SKM-1 (cell line): ENCODE measurements at regions not wholly inside any gene's neighbourhood (a gene's known extent, or its start where the extent isn't known, plus 50 kb on each side); places are given as distances from the start of the nearest gene placed in this dataset.
A peak's percentile ranks its signal among the peaks of the same experiment; 100 is the strongest.

Experiments
- DNase-seq: peaks from one replicate; lab custom pipeline; 2025; ENCODE audit not compliant: unreplicated experiment; lab: John Stamatoyannopoulos, UW

DNA sequence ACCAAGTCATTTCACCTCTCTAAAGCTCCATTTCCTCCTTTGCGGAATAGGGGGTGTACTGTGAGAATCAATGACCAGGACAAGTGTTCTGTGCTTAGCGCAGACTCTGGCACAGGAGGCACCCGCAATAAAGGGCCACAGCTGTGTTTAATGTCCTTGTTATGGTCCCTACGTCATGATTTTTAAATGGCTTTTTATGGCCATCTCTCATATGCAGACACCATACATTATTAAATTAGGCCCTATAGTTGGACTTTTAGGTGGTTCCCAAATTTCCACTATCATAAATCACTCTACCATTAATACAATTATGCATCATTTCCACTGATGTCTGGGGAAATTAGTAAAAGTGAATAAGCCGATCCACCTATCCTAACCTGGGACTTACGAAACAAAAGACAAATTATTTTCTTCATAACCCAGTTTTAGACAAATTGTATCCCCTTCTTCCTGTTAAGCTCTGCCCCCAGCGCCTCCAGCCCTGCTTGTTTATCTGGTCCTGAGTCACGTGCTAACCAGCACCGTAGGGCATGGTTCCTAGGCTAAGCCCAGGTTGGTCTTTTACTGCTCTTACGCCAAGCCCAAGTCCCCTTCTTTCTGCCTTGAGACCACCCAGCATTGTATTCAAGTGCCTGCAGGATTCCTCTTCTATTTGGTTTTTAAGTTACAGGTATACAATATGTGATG is 278.3 kb downstream of the SHQ1 start:
- no peak for DNase-seq

GRCh38 chr3:72568083-72568482 is 280.2 kb downstream of the SHQ1 start:
- DNase-seq, result no peak

DNA sequence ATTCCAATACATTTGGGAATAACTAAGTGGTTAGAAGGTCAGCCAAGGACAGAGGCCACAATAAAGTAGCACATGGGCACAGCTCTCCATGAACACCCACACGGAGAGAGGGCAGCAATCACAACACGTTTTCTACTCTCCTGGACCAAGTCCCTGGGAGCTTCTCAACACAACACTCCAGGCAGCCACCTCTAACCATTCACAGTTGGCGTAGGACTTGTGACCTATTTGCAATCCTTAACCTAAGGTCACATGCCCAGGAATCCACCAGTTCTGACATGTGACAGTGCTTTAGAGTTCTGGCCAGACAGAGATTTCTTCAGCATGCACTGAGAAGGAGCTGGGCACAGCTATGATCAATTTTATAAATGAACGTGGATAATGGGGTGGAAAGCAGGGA is 280.8 kb downstream of the SHQ1 start:
- no peak for DNase-seq

DNA sequence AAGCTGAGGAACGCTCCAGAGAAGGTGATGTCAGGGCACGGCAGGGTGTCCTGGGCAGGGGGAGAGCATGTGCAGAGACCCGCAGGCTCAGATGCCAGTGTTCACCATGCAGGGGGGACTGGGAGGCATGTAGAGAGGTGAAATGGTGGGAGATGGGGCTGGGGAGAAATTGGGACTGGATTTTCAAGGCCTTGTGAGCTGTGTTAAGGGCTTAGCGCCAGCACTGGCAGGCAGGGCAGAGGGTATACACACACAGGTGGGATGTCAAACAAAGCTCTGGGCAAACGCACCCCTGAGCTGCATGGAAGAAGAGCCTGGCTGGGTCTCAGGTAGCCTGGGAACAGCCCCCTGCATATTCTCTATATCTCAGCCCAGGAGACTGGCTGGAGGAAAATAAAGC is 282.7 kb downstream of the SHQ1 start:
- no peak for DNase-seq

- DNase-seq, result no peak
These were observed 284.4 kb downstream of the SHQ1 start for GRCh38 chr3:72563690-72564370.

GRCh38 chr3:72560846-72561675 is 287.2 kb downstream of the SHQ1 start:
- DNase-seq, result no peak

DNA sequence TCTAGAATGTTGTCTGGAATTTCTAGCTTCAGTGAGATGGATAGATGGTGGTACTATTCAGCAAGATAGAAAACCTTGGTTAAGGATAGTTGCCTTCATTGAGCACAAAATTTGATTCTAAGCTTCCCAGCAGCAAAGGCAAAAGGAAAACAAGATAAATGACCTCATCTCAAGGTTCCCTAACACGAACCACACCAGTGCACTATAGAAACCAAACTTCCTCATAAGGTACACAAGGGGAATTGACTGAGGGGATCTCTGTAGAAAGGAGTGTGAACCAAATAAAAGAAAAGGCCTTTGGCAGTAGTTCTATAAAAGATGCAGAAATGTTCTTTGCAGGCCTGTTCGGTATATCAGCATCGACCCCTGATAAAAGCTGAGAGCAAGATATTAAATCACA is 288.9 kb downstream of the SHQ1 start:
- peak; percentile 75 for DNase-seq

DNA sequence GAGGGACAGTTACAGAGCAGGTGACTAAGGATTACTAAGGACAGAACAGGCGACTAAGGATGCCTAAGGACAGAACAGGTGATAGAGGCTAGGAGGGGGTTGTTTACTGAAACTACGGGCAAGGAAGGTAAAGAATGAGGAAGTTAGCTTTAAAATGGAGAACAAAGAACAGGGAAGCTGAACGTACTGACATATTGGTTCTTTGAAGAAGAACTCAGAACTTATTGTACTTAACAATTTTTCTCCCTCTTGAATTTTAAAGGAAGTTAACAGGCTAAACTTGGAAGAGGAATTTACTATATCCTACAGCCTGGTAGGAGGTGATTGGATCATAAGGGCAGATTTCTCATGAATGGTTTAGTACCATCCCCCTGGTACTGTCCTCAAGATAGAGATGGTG is 290.2 kb downstream of the SHQ1 start:
- DNase-seq, result peak; percentile 27

GRCh38 chr3:72555714-72556113 is 292.5 kb downstream of the SHQ1 start:
- no peak for DNase-seq

DNA sequence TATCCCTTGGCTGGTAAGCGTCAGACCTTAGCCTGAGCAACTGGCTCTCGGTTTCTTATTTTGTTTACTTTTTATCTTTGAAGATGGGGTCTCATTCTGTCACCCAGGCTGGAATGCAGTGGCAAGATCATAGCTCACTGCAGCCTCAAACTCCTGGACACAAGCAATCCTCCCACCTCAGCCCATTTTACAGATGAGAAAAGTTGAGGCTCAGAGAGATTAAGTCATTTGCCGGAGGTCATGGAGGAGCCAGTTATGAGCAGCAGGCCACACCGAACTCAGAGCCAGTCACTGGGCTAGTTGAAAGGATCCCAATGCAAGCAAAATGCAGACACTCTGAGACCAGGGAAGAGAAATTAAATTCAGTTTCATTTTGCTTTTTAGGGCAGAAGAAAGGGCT is 293.6 kb downstream of the SHQ1 start:
- DNase-seq, result no peak

- no peak for DNase-seq
These were observed 294.9 kb downstream of the SHQ1 start for GRCh38 chr3:72553298-72553697.

- no peak for DNase-seq
These were observed 297.5 kb downstream of the SHQ1 start for GRCh38 chr3:72550582-72551262.

DNA sequence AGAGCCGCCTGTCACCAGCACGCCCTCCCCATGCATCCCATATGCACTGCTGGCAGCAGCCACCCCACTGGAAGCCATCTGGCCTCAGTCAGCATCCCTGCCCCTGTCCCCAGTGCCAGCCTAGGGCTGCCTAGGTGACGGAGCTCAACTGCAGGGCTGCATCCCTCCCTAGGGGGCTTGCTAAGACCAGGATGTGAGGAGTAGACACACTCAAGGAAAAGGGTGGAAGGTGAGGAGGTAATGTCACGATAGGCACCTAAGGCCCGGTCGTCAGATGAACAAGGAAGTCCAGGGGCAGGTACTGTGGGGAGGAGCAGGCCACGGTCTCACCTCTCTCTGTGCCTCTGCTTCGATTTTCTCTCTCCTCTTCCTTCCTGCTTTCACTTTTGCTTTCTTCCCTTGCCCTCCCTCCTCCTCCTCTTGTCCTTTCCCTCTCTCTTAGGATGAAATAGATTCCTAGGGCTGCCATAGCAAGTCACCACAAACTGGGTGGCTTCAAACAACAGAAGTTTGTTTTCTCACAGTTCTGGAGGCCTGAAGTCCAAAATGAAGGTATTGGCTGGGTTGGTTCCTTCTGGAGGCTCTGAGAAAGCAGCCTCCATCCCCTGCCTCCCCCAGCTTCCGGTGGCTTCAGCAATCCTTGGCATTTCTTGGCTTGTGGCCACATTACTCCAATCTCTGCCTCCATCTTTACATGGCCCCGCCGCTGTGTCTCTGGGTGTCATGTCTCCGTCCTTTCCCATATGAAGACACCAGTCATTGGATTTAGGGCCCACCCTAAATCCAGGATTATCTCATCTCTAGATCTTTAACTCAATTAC is 298.3 kb downstream of the SHQ1 start:
- DNase-seq, result no peak

DNA sequence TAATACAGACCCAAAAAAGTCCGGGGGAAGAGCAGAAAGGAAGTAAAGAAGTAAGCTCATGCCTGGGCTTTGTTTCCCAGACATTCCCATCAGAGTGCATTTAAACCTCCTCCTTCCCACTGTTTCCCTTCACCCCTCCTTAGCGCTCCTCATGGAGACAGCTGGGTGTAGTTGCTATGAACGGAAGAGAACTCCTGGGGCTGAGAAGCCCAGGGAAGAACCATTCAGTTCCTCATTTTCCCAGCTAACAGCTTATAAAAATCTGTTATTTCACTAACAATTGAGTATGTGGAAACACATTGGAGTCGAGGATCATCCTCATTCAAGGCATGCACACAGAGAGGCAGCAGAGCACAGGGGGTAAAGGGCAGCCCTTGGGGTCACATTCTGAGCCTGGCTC is 299.3 kb downstream of the SHQ1 start:
- DNase-seq, result no peak

- DNase-seq, result no peak
These were observed 299.8 kb downstream of the SHQ1 start for GRCh38 chr3:72548461-72548860.

DNA sequence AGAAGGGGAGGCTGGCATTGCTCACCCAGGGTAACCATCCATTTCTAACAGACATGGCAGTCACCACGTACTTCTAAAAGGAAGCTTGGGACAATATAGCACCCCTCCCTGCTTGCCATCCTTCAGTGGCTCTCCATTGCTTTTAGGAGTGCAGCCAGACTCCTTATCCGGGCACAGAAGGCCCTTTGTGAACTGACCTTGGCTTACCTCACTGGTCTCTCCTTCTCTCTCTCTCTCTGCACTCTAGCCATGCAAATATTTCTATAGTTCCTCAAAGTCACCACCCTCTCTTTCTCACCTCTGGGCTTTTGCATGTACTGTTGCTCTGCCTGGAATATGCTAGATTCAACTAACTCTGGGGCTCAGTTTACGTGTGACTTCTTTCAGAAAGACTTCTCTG is 301.1 kb downstream of the SHQ1 start:
- DNase-seq, result no peak

DNA sequence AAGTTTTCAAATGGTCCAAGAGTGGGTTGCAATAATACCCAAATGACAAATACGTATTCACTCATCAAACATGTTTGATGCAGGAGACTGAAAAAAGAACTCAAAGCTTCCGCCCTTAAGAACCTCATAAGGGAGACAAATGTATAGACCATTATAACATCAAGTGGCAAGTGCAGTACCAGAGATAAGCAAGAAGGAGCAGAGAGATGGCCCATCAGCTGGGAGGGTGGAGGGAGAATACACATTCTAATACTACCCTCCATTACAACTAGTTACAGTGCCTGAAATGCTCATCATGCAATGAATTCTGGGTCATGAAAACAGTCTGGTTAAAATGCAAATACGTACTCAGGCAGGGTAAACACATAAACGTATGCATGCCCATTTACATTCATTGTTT is 304.0 kb downstream of the SHQ1 start:
- DNase-seq, result no peak

- DNase-seq, result no peak
These were observed 305.0 kb downstream of the SHQ1 start for GRCh38 chr3:72543246-72543645.

DNA sequence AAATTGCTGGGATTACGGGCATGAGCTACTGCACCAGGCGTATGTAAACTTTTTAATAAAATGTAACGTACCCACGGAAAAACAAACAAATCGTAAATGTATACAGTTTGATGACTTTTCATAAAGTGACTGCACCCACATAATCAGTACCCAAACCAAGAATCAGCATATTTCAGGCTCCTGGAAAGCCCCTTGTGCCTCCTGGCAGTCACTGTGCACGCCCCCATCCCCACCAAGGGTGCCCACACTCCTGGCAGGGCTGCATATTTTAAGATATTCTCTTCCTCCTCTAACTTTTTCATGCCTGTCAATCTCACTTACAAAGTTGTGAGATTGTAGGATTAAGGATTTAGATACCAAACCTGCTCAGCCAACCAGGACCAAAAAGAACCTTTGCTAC is 305.5 kb downstream of the SHQ1 start:
- DNase-seq, result no peak

GRCh38 chr3:72539856-72540255 is 308.4 kb downstream of the SHQ1 start:
- DNase-seq, result no peak
